ENCODE measurements at regions not wholly inside any gene's neighbourhood (a gene's known extent, or its start where the extent isn't known, plus 50 kb on each side); places are given as distances from the start of the nearest gene placed in this dataset.

GRCh38 chr10:16256336-16256735, 180.5 kb upstream of the PTER start:
- no peak for ATAC-seq
- TF ChIP-seq POU6F1 (CRISPR knock-in tag; IDR thresholded peaks at IDR 0.05; ENCODE audit: borderline replicate concordance, low read depth) = no peak
- TF ChIP-seq SNAI2 (CRISPR knock-in tag; IDR thresholded peaks at IDR 0.05) = no peak

- ATAC-seq = no peak
- TF ChIP-seq ZNF70 (CRISPR knock-in tag; IDR thresholded peaks at IDR 0.05) = no peak
- no peak for TF ChIP-seq ZNF8 (CRISPR knock-in tag; IDR thresholded peaks at IDR 0.05)
- TF ChIP-seq TSHZ2 (CRISPR knock-in tag; IDR thresholded peaks at IDR 0.05) = no peak
- TF ChIP-seq RARB (CRISPR knock-in tag; IDR thresholded peaks at IDR 0.05) = no peak
- TF ChIP-seq CSRNP3 (CRISPR knock-in tag; IDR thresholded peaks at IDR 0.05) = no peak
- no peak for TF ChIP-seq CSDC2 (CRISPR knock-in tag; IDR thresholded peaks at IDR 0.05)
- no peak for TF ChIP-seq ARNTL (CRISPR knock-in tag; IDR thresholded peaks at IDR 0.05; ENCODE audit: borderline replicate concordance, low read depth)
- no peak for TF ChIP-seq BACH2 (CRISPR knock-in tag; IDR thresholded peaks at IDR 0.05; ENCODE audit: borderline replicate concordance)
- no peak for TF ChIP-seq GLIS3 (CRISPR knock-in tag; IDR thresholded peaks at IDR 0.05)
- no peak for TF ChIP-seq ISL1 (CRISPR knock-in tag; IDR thresholded peaks at IDR 0.05)
- no peak for TF ChIP-seq PATZ1 (CRISPR knock-in tag; IDR thresholded peaks at IDR 0.05; ENCODE audit: borderline replicate concordance)
- TF ChIP-seq ZNF565 (CRISPR knock-in tag; conservative IDR thresholded peaks at IDR 0.05; ENCODE audit: low read depth) = no peak
- no peak for TF ChIP-seq CREB5 (CRISPR knock-in tag; IDR thresholded peaks at IDR 0.05; ENCODE audit: low read depth)
- TF ChIP-seq ZFP3 (CRISPR knock-in tag; IDR thresholded peaks at IDR 0.05) = no peak
- TF ChIP-seq ZC3H10 (CRISPR knock-in tag; IDR thresholded peaks at IDR 0.05) = no peak
- TF ChIP-seq OSR1 (CRISPR knock-in tag; IDR thresholded peaks at IDR 0.05) = no peak
- no peak for TF ChIP-seq ESRRG (CRISPR knock-in tag; IDR thresholded peaks at IDR 0.05)
- no peak for TF ChIP-seq TCF4 (CRISPR knock-in tag; IDR thresholded peaks at IDR 0.05; ENCODE audit: borderline replicate concordance)
Measured at GRCh38 chr10:16258291-16259040, 178.3 kb upstream of the PTER start.

- TF ChIP-seq PPARA (CRISPR knock-in tag; IDR thresholded peaks at IDR 0.05; ENCODE audit: borderline replicate concordance) (no peak), POU6F1 (CRISPR knock-in tag; IDR thresholded peaks at IDR 0.05; ENCODE audit: borderline replicate concordance, low read depth) (no peak), TCF4 (CRISPR knock-in tag; IDR thresholded peaks at IDR 0.05; ENCODE audit: borderline replicate concordance) (no peak), ESRRG (CRISPR knock-in tag; IDR thresholded peaks at IDR 0.05) (no peak), ZNF565 (CRISPR knock-in tag; conservative IDR thresholded peaks at IDR 0.05; ENCODE audit: low read depth) (no peak), BACH2 (CRISPR knock-in tag; IDR thresholded peaks at IDR 0.05; ENCODE audit: borderline replicate concordance) (no peak), ISL1 (CRISPR knock-in tag; IDR thresholded peaks at IDR 0.05) (no peak), PATZ1 (CRISPR knock-in tag; IDR thresholded peaks at IDR 0.05; ENCODE audit: borderline replicate concordance) (no peak), ZNF70 (CRISPR knock-in tag; IDR thresholded peaks at IDR 0.05) (no peak)
- ATAC-seq = no peak
Measured at GRCh38 chr10:16259726-16260125, 177.1 kb upstream of the PTER start.
